NB4 (cell line): ENCODE measurements at regions not wholly inside any gene's neighbourhood (a gene's known extent, or its start where the extent isn't known, plus 50 kb on each side); places are given as distances from the start of the nearest gene placed in this dataset.

Source experiments
- POLR2A ChIP-seq: IDR thresholded peaks from 2 replicates; pipeline ENCODE4 v1.6.1; 2011; ENCODE audit warnings: mild to moderate bottlenecking; ENCODE audit not compliant: insufficient read length; ENCODE audit errors: extremely low read depth
- TF ChIP-seq, protein P1 (sequence below): IDR thresholded peaks from one replicate; pipeline ENCODE4 v1.5.1; 2012; ENCODE audit warnings: low read depth, low read length

DNA sequence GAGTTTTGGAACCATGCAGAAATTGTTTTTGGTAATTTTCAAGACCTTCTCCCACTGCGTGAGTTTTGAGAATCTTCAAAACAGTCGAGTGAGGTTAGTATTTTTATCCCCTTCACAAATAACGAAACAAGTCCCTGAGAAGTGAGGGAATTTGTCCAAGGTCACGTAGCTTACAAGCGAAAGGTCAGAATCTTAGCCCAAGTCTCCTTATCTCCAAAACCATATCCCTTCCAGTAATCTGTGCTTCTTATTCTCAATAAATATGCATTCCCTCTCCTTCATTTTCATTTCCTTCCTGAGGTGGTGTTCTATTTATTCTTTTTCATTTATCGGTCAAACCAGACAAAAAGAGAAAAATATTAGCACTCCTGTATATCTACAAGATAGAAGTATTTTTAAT lies 163.6 kb downstream of the MREG start:
- TF ChIP-seq, protein P1, sequence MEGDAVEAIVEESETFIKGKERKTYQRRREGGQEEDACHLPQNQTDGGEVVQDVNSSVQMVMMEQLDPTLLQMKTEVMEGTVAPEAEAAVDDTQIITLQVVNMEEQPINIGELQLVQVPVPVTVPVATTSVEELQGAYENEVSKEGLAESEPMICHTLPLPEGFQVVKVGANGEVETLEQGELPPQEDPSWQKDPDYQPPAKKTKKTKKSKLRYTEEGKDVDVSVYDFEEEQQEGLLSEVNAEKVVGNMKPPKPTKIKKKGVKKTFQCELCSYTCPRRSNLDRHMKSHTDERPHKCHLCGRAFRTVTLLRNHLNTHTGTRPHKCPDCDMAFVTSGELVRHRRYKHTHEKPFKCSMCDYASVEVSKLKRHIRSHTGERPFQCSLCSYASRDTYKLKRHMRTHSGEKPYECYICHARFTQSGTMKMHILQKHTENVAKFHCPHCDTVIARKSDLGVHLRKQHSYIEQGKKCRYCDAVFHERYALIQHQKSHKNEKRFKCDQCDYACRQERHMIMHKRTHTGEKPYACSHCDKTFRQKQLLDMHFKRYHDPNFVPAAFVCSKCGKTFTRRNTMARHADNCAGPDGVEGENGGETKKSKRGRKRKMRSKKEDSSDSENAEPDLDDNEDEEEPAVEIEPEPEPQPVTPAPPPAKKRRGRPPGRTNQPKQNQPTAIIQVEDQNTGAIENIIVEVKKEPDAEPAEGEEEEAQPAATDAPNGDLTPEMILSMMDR, result no peak
- TF ChIP-seq POLR2A, result no peak
